Non-pigmented ciliary epithelial cell (primary cell): ENCODE measurements at regions not wholly inside any gene's neighbourhood (a gene's known extent, or its start where the extent isn't known, plus 50 kb on each side); places are given as distances from the start of the nearest gene placed in this dataset.

Source experiments
- DNase-seq: peaks from one replicate; pipeline ENCODE4 v3.0.0-alpha.2; 2010; ENCODE audit warnings: low read depth

DNA sequence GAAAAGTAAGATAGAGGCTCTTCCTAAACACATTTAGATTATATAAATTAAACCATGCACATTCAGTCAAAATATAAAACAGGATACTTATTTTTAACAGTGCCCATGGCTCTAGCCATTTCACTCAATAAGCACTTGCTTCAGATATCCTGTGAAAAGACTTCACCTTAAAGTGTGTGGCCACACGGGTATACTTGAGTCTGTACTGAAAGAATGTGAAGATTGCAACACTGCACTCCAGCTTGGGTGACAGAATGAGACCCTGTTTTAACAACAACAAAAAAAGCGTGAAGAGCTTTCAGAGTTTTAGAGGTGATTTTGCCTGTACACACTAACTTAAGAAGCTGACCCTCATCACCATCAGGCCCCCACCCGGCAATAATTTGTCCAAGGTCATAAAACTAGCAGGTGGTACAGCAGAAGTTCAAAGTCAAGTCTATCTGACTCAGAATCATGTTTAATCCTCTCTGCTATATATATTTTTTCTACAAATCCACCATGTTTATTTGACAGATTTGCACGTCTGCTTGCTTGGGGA lies 203.5 kb upstream of the GUCY1A2 start:
- DNase-seq: no peak

GRCh38 chr11:107218123-107219013 lies 200.1 kb upstream of the GUCY1A2 start:
- no peak for DNase-seq

- DNase-seq: no peak
Observed at GRCh38 chr11:107217444-107217843, 199.2 kb upstream of the GUCY1A2 start.

- DNase-seq: no peak
Observed at GRCh38 chr11:107215010-107215409, 196.7 kb upstream of the GUCY1A2 start.

- no peak for DNase-seq
Observed at GRCh38 chr11:107203656-107204055, 185.4 kb upstream of the GUCY1A2 start.

DNA sequence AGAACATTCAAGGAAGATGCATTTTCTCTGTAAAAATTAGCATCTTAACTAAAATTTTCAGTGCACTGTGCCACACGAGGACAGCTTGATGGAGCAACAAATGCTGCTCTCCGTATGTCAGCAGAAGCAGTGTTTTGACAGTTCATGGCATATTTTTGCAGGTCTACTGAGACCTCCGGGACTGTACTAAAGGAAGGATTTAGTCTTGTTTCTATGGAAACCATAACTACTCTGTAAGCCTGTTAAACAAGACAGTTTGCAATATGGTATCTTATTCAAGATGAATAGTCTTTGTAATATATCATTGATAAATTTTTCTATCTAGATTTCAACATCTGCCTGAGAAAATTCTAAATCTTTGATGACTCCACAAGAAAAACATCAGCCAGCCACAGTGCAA lies 184.0 kb upstream of the GUCY1A2 start:
- no peak for DNase-seq

DNA sequence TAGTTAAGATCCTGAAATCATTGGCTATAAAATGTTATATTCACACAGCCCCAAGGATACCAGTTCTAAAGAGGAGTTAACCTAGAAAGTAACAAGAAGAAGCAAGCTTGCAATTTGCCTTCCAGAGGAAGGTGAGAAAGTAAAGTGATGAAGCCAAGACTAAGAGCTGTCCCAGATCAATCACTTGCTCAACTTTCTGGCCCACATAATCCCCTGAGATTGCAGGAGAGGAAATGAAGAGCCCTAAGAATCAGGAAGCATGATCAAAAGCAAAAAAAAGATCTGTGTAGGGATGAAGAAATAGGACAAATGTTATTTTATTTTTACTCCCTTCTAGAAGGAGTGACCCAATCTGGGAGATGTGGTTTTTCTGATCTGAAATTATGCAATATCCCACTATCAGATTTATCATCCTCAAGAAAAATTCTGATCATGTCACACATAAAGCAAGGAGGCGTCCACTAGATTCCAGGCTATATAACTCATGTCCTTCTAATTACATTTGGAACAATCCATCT lies 180.3 kb upstream of the GUCY1A2 start:
- DNase-seq: no peak

- no peak for DNase-seq
Observed at GRCh38 chr11:107197932-107198331, 179.7 kb upstream of the GUCY1A2 start.

GRCh38 chr11:107196732-107197131 lies 178.5 kb upstream of the GUCY1A2 start:
- DNase-seq: no peak

DNA sequence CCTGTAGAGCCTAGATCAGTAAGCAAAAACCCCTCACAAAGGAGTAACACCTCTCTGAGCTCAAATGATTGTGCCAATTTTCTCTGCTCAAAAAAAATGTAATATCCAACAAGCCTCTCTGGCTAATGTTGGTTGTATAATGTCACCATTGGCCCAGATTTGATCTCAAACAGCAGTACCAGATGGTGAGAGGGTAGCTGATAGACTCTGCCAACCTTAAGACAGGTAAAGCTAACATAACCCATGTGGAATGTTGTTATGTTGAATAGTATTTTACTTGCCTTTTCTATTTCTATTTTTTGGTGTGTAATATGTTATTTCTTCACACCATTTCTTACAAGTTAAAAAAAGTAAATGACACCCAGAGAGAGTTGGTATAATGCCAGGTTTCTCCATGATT lies 166.7 kb upstream of the GUCY1A2 start:
- no peak for DNase-seq

DNA sequence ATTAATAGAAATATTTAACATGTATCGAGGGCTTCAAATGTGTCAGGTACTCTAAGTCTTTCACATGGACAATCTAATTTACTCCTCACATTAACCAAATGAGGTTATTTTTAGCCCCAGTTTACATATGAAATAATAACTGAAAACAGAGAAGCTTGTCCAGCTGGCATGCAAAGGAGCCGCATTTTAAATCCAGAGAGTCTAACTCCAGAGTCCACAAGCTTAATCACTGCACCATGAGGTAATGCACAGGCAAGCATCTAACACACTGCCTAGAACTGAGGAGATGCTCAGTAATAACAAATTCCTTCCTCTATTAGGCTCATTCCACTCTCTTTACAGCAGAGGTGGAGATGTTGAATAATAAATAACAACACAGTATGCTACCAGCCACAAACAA lies 165.7 kb upstream of the GUCY1A2 start:
- DNase-seq: no peak

GRCh38 chr11:107182978-107183377 lies 164.7 kb upstream of the GUCY1A2 start:
- DNase-seq: peak; percentile 5

GRCh38 chr11:107180236-107180635 lies 162.0 kb upstream of the GUCY1A2 start:
- no peak for DNase-seq

GRCh38 chr11:107179829-107180228 lies 161.6 kb upstream of the GUCY1A2 start:
- no peak for DNase-seq

- no peak for DNase-seq
Observed at GRCh38 chr11:107177106-107177477, 158.8 kb upstream of the GUCY1A2 start.

- no peak for DNase-seq
Observed at GRCh38 chr11:107176148-107177105, 158.2 kb upstream of the GUCY1A2 start.

GRCh38 chr11:107174856-107175255 lies 156.6 kb upstream of the GUCY1A2 start:
- DNase-seq: no peak

DNA sequence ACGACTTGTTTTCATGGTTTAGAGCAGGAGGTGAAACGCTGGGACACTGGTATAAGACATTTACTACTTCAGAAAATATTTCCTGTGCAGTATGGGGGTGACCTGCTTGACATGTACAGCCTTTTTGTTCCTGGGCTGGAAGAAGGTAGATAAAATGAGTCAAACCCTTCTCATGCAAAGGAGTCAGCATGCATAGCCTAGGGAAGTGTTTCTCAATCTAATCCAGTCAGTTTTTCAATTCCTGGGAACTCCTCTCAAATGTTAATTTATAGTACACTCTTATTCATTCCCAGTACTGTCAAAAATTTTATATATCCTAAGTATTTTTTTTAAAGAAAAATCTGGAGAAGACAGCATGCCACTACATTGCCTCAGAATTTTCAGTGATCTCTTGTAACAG lies 154.7 kb upstream of the GUCY1A2 start:
- DNase-seq: no peak

DNA sequence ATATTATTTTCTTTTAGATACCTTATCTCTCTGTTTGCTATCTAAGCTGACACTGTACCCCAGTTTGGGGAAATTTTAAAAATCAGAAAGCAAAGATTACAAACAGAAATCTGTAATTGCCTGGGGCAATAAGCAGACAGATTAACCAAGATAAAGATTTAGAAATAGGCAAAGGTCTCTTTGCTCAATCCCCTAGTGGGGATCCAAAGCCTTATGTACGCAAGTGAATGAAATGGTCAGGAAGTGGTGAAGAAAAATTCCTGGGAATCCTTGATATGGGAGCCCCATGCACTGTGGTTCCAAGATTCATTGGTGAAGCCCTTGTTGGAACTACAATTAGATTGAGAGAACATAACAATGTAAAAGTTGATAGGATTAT lies 139.5 kb upstream of the GUCY1A2 start:
- DNase-seq: no peak

DNA sequence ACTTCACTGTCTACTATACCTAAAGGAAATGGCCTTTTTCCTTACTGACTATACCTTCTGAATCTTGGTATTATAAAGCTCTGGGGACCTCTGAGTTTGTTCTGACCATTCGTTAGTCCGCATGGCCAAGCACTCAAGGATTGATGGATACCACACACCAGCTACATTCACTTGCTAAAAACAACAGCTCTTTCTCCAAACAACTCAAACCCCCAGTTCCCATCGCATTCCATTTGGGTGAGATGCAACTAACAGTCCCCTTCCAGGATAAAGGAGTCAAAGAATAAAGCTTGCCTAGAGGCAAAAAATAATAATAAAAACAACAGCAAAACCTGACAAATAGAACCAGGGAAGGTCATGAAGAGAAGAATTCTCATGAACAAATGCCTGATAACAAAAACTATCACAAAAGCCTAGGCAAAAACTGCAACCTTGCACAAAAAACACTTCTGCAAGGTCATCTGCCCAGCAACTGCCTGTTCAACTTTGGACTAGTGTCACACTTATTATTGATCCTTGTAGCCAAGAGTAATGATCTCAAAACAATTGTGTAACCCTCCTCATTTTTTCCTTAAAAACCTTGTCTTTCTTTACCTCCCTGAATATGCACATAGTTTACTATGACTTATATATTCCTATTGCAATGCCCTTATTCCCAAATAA lies 139.0 kb upstream of the GUCY1A2 start:
- no peak for DNase-seq

- no peak for DNase-seq
Observed at GRCh38 chr11:107151579-107151978, 133.3 kb upstream of the GUCY1A2 start.

GRCh38 chr11:107151158-107151557 lies 132.9 kb upstream of the GUCY1A2 start:
- DNase-seq: no peak
